WTC11 (cell line): ENCODE measurements at regions not wholly inside any gene's neighbourhood (a gene's known extent, or its start where the extent isn't known, plus 50 kb on each side); places are given as distances from the start of the nearest gene placed in this dataset.

Source experiments
- ATAC-seq: fragments of 200-7000 bp; cut with Tn5 transposase; 2 replicates; pipeline ENCODE4 v1.10.0; 2021; ENCODE audit warnings: mild to moderate bottlenecking, moderate library complexity
- CTCF ChIA-PET: fragments of 300-600 bp; sonication (Branson Sonifier 250); formaldehyde crosslinking; loops from one replicate; lab custom pipeline; 2021; ENCODE audit warnings: antibody characterized with exemption; lab: Charles Lee
- POLR2A ChIA-PET: fragments of 350-600 bp; sonication (Branson Sonifier 250); formaldehyde crosslinking; loops from one replicate; lab custom pipeline; 2021; ENCODE audit warnings: antibody characterized with exemption; lab: Charles Lee
- DNase-seq: peaks from one replicate; pipeline ENCODE4 v3.0.0; 2021; ENCODE audit warnings: low spot score
- H3K27ac Mint-ChIP-seq: 2 replicates; pipeline ENCODE4 v1.8.0; 2021; ENCODE audit warnings: mixed read lengths
- H3K27me3 Mint-ChIP-seq: 2 replicates; pipeline ENCODE4 v1.8.0; 2021; ENCODE audit warnings: low read depth, mild to moderate bottlenecking, moderate library complexity, mixed read lengths
- H3K36me3 Mint-ChIP-seq: 2 replicates; pipeline ENCODE4 v1.8.0; 2021; ENCODE audit warnings: mixed read lengths
- H3K4me1 Mint-ChIP-seq: 2 replicates; pipeline ENCODE4 v1.8.0; 2022; ENCODE audit warnings: mixed read lengths
- H3K4me3 Mint-ChIP-seq: 2 replicates; pipeline ENCODE4 v1.8.0; 2021; ENCODE audit warnings: mild to moderate bottlenecking, moderate library complexity, mixed read lengths
- H3K9me3 Mint-ChIP-seq: 2 replicates; pipeline ENCODE4 v1.8.0; 2021; ENCODE audit warnings: mixed read lengths
- ATF3 ChIP-seq: sonication (generic); formaldehyde crosslinking; conservative IDR thresholded peaks from 2 replicates; pipeline ENCODE4 v1.8.1; 2022; ENCODE audit warnings: mild to moderate bottlenecking, missing genetic modification reagents
- E2F4 ChIP-seq: sonication (generic); formaldehyde crosslinking; IDR thresholded peaks from 2 replicates; pipeline ENCODE4 v1.8.1; 2022; ENCODE audit warnings: low read depth, mild to moderate bottlenecking, moderate library complexity, missing genetic modification reagents, borderline replicate concordance
- ELF4 ChIP-seq: sonication (generic); formaldehyde crosslinking; IDR thresholded peaks from 2 replicates; pipeline ENCODE4 v1.8.1; 2022; ENCODE audit warnings: low read depth, mild to moderate bottlenecking, moderate library complexity, missing genetic modification reagents
- ESRRA ChIP-seq: sonication (generic); formaldehyde crosslinking; IDR thresholded peaks from 2 replicates; pipeline ENCODE4 v1.8.1; 2022; ENCODE audit warnings: mild to moderate bottlenecking, missing genetic modification reagents, borderline replicate concordance
- ETV6 ChIP-seq: sonication (generic); formaldehyde crosslinking; IDR thresholded peaks from 2 replicates; pipeline ENCODE4 v1.8.1; 2022; ENCODE audit warnings: mild to moderate bottlenecking, missing genetic modification reagents
- FOXJ3 ChIP-seq: sonication (generic); formaldehyde crosslinking; IDR thresholded peaks from 2 replicates; pipeline ENCODE4 v1.9.0; 2021; ENCODE audit warnings: missing genetic modification reagents, mild to moderate bottlenecking, borderline replicate concordance
- FOXK1 ChIP-seq: sonication (generic); formaldehyde crosslinking; IDR thresholded peaks from 2 replicates; pipeline ENCODE4 v1.8.0; 2022; ENCODE audit warnings: mild to moderate bottlenecking, moderate library complexity, missing genetic modification reagents
- JUN ChIP-seq: sonication (generic); formaldehyde crosslinking; IDR thresholded peaks from 2 replicates; pipeline ENCODE4 v1.8.0; 2023; ENCODE audit warnings: mild to moderate bottlenecking, missing genetic modification reagents
- MAX ChIP-seq: sonication (generic); formaldehyde crosslinking; IDR thresholded peaks from 2 replicates; pipeline ENCODE4 v1.8.0; 2022; ENCODE audit warnings: mild to moderate bottlenecking, missing genetic modification reagents
- MYBL2 ChIP-seq: sonication (generic); formaldehyde crosslinking; IDR thresholded peaks from 2 replicates; pipeline ENCODE4 v1.8.1; 2023; ENCODE audit warnings: mild to moderate bottlenecking, moderate library complexity, missing genetic modification reagents
- NFE2L1 ChIP-seq: sonication (generic); formaldehyde crosslinking; IDR thresholded peaks from 2 replicates; pipeline ENCODE4 v1.8.1; 2023; ENCODE audit warnings: missing genetic modification reagents
- OVOL2 ChIP-seq: fragments of 250-450 bp; sonication (Bioruptor Pico); IDR thresholded peaks from 2 replicates; pipeline ENCODE4 v1.9.0; 2021; ENCODE audit warnings: mild to moderate bottlenecking, borderline replicate concordance
- PRDM15 ChIP-seq: sonication (generic); formaldehyde crosslinking; IDR thresholded peaks from 2 replicates; pipeline ENCODE4 v1.8.0; 2022; ENCODE audit warnings: missing genetic modification reagents
- RORB ChIP-seq: fragments of 250-450 bp; sonication (Bioruptor Pico); IDR thresholded peaks from 2 replicates; pipeline ENCODE4 v1.9.0; 2021; ENCODE audit warnings: mild to moderate bottlenecking
- SMAD3 ChIP-seq: sonication (generic); formaldehyde crosslinking; IDR thresholded peaks from 2 replicates; pipeline ENCODE4 v1.8.0; 2022; ENCODE audit warnings: missing genetic modification reagents, mild to moderate bottlenecking, borderline replicate concordance
- TEAD1 ChIP-seq: sonication (generic); formaldehyde crosslinking; IDR thresholded peaks from 2 replicates; pipeline ENCODE4 v1.8.0; 2022; ENCODE audit warnings: mild to moderate bottlenecking, missing genetic modification reagents
- ZNF121 ChIP-seq: sonication (generic); formaldehyde crosslinking; IDR thresholded peaks from 2 replicates; pipeline ENCODE4 v1.8.0; 2023; ENCODE audit warnings: missing genetic modification reagents
- ZNF138 ChIP-seq: sonication (generic); formaldehyde crosslinking; conservative IDR thresholded peaks from 2 replicates; pipeline ENCODE4 v1.8.1; 2022; ENCODE audit warnings: mild to moderate bottlenecking, moderate library complexity, missing genetic modification reagents
- ZNF317 ChIP-seq: sonication (generic); formaldehyde crosslinking; IDR thresholded peaks from 2 replicates; pipeline ENCODE4 v1.8.1; 2023; ENCODE audit warnings: low read depth, mild to moderate bottlenecking, moderate library complexity, missing genetic modification reagents, borderline replicate concordance
- TF ChIP-seq, protein P1 (sequence below): sonication (generic); formaldehyde crosslinking; IDR thresholded peaks from 2 replicates; pipeline ENCODE4 v1.8.1; 2022; ENCODE audit warnings: missing genetic modification reagents, borderline replicate concordance
- TF ChIP-seq, protein P2 (sequence below): sonication (generic); formaldehyde crosslinking; IDR thresholded peaks from 2 replicates; pipeline ENCODE4 v1.8.0; 2023; ENCODE audit warnings: mild to moderate bottlenecking, missing genetic modification reagents
- TF ChIP-seq, protein P3 (sequence below): sonication (generic); formaldehyde crosslinking; IDR thresholded peaks from 2 replicates; pipeline ENCODE4 v1.8.0; 2023; ENCODE audit warnings: missing genetic modification reagents, mild to moderate bottlenecking, borderline replicate concordance

- TF ChIP-seq, protein P1, sequence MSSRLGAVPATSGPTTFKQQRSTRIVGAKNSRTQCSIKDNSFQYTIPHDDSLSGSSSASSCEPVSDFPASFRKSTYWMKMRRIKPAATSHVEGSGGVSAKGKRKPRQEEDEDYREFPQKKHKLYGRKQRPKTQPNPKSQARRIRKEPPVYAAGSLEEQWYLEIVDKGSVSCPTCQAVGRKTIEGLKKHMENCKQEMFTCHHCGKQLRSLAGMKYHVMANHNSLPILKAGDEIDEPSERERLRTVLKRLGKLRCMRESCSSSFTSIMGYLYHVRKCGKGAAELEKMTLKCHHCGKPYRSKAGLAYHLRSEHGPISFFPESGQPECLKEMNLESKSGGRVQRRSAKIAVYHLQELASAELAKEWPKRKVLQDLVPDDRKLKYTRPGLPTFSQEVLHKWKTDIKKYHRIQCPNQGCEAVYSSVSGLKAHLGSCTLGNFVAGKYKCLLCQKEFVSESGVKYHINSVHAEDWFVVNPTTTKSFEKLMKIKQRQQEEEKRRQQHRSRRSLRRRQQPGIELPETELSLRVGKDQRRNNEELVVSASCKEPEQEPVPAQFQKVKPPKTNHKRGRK: no peak
- TF ChIP-seq MYBL2 (CRISPR knock-in tag): no peak
- no peak for TF ChIP-seq ESRRA (CRISPR knock-in tag)
Measured at GRCh38 chr4:28009541-28009940, 1148.9 kb downstream of the STIM2 start (continued).

DNA sequence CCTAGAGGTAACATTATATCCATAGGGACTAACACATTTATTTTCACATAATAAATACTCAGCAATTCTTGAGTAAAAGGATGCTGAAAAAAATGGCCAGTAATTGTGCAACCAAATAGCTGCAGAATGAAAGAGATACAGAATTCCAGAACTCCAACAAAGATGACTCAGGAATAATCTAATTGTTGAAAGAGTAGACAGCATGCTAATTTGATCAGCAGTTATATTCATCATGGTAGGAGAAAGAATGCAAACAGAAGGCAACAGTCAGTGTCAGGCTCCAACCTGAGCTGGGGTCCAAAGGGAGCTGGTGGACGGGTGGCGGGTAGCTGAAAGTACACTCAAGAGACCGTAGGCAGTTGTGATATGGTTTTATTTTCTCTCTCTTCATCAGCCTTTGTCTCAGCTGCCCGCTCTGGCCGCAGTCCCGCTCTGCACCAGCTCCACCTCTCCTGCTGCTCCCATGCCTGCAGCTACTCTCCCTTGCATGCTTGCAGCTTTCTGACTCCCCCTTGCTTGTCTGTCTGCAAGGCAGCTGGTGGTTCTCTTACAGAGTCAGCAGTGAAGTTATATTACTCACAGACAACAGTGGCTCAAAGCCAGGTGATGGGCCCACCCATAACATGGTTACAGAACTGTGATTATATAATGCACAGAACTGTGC lies 1150.1 kb downstream of the STIM2 start:
- ChIA-PET CTCF (interaction anchor here (1.1 kb wide), 1 partner anchor 9 kb away, joined by 6 read pairs; no protein-coding TSS in a partner anchor), POLR2A (no interaction called here)
- Mint-ChIP-seq H3K27me3 (no peaks in the 10 kb centered on the region), H3K4me1 (no peaks in the 10 kb centered on the region), H3K27ac (no peak overlapping the region), H3K4me3 (no peak overlapping the region), H3K36me3 (peaks cover 14% of the 10 kb centered on the region; the same call in 1 of the 2 replicates), H3K9me3 (peaks cover 26% of the 10 kb centered on the region)
- peak; percentile 24; the same call in 1 of the 2 replicates for ATAC-seq
- no peak for DNase-seq
- TF ChIP-seq MAX (no peak), SMAD3 (CRISPR knock-in tag) (no peak), ZNF121 (CRISPR knock-in tag) (no peak), E2F4 (CRISPR knock-in tag) (no peak), RORB (no peak), ETV6 (no peak), ZNF138 (CRISPR knock-in tag) (no peak), ZNF317 (CRISPR knock-in tag) (no peak), NFE2L1 (CRISPR knock-in tag) (no peak), PRDM15 (CRISPR knock-in tag) (no peak), TEAD1 (CRISPR knock-in tag) (no peak), ATF3 (no peak), ELF4 (CRISPR knock-in tag) (no peak), OVOL2 (no peak), FOXJ3 (CRISPR knock-in tag) (no peak), JUN (CRISPR knock-in tag) (no peak), FOXK1 (CRISPR knock-in tag) (no peak)
- TF ChIP-seq, protein P2, sequence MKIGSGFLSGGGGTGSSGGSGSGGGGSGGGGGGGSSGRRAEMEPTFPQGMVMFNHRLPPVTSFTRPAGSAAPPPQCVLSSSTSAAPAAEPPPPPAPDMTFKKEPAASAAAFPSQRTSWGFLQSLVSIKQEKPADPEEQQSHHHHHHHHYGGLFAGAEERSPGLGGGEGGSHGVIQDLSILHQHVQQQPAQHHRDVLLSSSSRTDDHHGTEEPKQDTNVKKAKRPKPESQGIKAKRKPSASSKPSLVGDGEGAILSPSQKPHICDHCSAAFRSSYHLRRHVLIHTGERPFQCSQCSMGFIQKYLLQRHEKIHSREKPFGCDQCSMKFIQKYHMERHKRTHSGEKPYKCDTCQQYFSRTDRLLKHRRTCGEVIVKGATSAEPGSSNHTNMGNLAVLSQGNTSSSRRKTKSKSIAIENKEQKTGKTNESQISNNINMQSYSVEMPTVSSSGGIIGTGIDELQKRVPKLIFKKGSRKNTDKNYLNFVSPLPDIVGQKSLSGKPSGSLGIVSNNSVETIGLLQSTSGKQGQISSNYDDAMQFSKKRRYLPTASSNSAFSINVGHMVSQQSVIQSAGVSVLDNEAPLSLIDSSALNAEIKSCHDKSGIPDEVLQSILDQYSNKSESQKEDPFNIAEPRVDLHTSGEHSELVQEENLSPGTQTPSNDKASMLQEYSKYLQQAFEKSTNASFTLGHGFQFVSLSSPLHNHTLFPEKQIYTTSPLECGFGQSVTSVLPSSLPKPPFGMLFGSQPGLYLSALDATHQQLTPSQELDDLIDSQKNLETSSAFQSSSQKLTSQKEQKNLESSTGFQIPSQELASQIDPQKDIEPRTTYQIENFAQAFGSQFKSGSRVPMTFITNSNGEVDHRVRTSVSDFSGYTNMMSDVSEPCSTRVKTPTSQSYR (CRISPR knock-in tag): no peak
- TF ChIP-seq, protein P3, sequence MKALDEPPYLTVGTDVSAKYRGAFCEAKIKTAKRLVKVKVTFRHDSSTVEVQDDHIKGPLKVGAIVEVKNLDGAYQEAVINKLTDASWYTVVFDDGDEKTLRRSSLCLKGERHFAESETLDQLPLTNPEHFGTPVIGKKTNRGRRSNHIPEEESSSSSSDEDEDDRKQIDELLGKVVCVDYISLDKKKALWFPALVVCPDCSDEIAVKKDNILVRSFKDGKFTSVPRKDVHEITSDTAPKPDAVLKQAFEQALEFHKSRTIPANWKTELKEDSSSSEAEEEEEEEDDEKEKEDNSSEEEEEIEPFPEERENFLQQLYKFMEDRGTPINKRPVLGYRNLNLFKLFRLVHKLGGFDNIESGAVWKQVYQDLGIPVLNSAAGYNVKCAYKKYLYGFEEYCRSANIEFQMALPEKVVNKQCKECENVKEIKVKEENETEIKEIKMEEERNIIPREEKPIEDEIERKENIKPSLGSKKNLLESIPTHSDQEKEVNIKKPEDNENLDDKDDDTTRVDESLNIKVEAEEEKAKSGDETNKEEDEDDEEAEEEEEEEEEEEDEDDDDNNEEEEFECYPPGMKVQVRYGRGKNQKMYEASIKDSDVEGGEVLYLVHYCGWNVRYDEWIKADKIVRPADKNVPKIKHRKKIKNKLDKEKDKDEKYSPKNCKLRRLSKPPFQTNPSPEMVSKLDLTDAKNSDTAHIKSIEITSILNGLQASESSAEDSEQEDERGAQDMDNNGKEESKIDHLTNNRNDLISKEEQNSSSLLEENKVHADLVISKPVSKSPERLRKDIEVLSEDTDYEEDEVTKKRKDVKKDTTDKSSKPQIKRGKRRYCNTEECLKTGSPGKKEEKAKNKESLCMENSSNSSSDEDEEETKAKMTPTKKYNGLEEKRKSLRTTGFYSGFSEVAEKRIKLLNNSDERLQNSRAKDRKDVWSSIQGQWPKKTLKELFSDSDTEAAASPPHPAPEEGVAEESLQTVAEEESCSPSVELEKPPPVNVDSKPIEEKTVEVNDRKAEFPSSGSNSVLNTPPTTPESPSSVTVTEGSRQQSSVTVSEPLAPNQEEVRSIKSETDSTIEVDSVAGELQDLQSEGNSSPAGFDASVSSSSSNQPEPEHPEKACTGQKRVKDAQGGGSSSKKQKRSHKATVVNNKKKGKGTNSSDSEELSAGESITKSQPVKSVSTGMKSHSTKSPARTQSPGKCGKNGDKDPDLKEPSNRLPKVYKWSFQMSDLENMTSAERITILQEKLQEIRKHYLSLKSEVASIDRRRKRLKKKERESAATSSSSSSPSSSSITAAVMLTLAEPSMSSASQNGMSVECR: no peak
